GM19023 (cell line): ENCODE measurements at regions not wholly inside any gene's neighbourhood (a gene's known extent, or its start where the extent isn't known, plus 50 kb on each side); places are given as distances from the start of the nearest gene placed in this dataset.
"Not testable (repeated sequence)": the region's sequence is repeated elsewhere in the genome, so short reads cannot be mapped to it uniquely, and the experiment has no call there.

ENCODE experiments used
- ATAC-seq: cut with Tn5 transposase; IDR thresholded peaks from one replicate; pipeline ENCODE4 v1.9.1; 2021; ENCODE audit warnings: mild to moderate bottlenecking, moderate library complexity; ENCODE audit not compliant: unreplicated experiment

DNA sequence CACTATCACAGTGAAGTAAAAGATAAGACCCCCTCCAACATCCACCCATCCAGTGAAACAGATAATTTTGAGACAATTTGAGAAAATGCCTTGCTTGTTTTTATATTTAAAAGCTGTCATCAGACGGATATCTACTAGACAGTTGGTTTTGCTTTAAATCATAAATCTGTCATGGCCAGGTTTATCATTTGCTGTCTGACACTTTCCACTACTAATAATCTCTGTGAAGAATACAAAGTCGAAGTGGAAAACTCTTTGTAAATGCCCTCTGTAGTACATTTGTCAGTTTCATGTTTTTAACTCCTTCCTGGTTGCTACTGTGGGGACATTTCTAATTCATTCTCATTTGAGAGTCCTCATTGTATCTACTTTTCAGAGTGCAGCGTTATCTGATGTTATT, 1606.2 kb upstream of the PCDH7 start:
- no peak for ATAC-seq

GRCh38 chr4:29117231-29117722, 1602.9 kb upstream of the PCDH7 start:
- not testable (repeated sequence) for ATAC-seq

GRCh38 chr4:29121586-29121985, 1598.6 kb upstream of the PCDH7 start:
- no peak for ATAC-seq

- no peak for ATAC-seq
These were observed 1591.4 kb upstream of the PCDH7 start for GRCh38 chr4:29128810-29129209.

- ATAC-seq = no peak
These were observed 1588.9 kb upstream of the PCDH7 start for GRCh38 chr4:29131304-29131703.

- ATAC-seq = no peak
These were observed 1577.5 kb upstream of the PCDH7 start for GRCh38 chr4:29142708-29143107.

- no peak for ATAC-seq
These were observed 1568.6 kb upstream of the PCDH7 start for GRCh38 chr4:29151584-29151983.

DNA sequence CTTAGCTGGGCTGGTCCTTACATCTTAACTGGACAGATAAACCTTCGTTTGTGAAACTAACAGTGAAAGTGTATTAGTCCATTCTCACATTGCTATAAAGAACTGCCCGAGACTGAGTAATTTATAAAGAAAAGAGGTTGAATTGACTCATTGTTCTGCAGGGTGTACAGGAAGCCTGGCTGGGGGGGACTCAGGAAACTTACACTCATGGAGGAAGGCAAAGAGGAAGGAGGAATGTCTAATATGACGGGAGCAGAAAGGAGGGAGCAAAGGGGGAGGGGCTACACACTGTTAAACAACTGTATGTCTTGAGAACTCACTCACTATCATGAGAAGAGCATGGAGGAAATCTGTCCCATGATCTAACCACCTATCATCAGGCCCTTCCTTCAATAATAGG, 1566.5 kb upstream of the PCDH7 start:
- ATAC-seq = no peak

DNA sequence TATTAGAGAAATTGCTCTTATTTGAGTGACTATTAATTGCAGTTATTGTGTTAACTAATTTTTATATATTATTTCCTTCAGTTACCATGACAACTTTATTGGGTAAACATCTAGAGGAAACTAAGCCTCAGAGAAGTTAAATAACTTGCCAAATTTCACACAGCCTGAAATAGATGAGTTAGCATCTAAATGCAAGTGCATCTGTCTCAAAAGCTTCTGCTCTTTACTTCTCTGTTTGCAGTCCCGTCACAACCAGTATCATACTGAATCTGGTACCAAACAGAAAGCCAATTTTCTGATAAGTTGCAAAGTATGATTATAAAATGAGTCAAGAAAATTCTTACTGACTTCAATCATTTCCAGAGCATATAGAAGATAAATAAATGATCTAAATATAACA, 1544.9 kb upstream of the PCDH7 start:
- ATAC-seq = no peak

DNA sequence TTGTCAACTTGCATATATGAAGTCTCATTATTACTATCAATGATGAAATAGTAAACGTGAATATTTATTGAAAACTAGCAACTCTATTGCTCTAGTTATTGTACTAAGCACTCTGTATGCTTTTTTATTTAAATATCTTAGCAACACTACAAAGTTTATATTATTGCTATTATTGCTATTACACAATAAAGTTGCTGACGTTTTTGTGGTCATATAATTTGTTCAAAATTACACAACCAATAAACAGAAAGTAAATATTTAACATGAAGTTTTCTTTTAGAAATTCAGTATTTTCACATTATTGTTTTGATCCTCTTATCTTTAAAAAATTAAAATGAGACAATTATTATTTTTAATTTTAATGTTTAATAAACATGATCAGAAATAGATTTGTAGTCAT, 1521.1 kb upstream of the PCDH7 start:
- no peak for ATAC-seq

- ATAC-seq = no peak
These were observed 1520.7 kb upstream of the PCDH7 start for GRCh38 chr4:29199485-29199884.

DNA sequence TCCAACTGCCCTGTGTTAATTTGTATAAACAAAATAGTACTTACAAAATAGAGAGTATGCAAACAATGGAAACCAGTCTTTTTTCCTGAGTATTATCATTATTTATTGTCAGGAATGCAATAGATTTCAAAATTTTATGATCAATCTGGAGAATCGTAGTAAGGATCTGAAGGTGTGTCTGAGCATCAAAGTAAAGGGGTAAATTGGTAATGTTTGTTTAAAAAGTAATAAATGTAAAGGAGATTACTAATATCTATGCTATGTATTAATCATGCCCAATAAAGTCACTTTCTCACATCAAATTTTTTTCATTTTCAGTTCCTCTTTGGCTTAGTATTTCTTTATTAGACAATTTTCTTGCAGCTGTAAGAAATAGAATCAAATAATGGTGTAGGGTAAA, 1507.1 kb upstream of the PCDH7 start:
- no peak for ATAC-seq

DNA sequence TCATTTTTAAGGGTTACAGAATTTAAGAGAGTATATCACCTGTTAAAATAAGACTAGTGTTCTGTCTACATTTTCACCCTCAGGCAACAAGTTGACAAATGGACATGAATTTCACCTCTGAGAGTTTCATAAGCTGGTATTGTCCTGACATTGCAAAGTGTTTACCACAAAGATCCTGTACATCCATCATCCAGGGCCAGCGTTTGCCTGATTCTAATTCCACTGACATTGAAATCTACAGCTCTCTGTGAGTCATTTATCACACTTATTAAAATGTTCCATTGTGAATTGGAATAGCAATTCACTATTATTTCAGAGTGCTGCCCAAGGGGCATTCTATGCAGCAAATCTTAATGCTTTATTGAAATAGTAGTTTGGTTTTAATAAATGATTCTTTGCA, 1499.4 kb upstream of the PCDH7 start:
- ATAC-seq = no peak

GRCh38 chr4:29224911-29225310, 1495.3 kb upstream of the PCDH7 start:
- no peak for ATAC-seq

DNA sequence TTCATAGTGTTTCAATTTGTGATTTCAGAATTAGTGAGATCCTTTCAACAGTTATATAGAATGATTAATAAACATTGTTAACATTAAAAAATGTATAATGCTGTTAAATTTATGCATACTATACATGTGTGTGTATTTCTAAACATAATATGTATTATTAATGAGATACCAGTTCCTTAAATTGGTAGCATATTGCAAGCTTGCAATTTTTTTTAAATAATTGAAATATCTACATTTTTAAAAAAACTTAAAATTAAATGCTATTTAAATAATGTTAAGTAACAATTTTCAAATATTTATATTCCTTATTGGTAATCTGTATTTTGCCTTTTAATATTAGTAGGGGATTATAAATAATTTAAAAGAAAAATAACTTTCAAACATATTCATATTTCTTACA, 1479.5 kb upstream of the PCDH7 start:
- no peak for ATAC-seq

- no peak for ATAC-seq
These were observed 1477.1 kb upstream of the PCDH7 start for GRCh38 chr4:29243054-29243453.

GRCh38 chr4:29243851-29244250, 1476.3 kb upstream of the PCDH7 start:
- ATAC-seq = no peak

DNA sequence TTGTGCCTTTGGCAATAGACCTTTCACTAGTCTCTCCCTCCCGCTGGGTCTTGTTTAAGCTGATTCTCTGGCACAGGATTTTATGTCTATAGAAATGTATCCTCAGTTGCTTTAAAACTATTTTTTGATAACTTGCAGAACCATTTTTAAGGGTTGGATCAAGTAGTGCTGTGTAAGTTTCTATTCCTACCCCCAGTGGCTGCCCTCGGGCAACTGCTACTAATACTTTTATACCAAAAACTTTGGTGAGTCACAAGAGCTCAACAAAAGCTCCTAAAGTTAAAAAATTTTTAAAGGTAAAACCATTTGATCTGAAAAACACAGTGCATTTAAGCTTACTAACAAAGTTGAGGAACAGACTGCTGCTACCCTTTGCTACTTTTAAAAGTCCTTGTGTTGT, 1460.6 kb upstream of the PCDH7 start:
- ATAC-seq = no peak

- no peak for ATAC-seq
These were observed 1457.2 kb upstream of the PCDH7 start for GRCh38 chr4:29262986-29263385.

- no peak for ATAC-seq
These were observed 1444.0 kb upstream of the PCDH7 start for GRCh38 chr4:29276150-29276549.

DNA sequence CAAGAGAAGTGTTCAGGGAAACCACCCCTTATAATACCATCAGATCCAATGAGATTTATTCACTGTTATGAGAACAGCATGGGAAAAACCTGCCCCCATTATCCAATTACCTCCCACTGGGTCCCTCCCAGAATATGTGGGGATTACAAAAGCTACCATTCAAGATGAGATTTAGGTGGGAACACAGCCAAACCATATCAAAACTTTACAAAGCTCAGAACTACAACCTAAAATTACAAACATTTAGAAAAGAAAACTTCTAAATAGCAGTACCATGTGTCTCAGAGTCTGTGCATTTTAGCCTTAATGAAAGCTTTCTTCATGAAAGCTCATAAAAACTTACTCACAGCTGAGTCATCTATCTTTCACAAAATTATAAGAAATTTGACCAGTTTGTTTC, 1442.8 kb upstream of the PCDH7 start:
- ATAC-seq = no peak

DNA sequence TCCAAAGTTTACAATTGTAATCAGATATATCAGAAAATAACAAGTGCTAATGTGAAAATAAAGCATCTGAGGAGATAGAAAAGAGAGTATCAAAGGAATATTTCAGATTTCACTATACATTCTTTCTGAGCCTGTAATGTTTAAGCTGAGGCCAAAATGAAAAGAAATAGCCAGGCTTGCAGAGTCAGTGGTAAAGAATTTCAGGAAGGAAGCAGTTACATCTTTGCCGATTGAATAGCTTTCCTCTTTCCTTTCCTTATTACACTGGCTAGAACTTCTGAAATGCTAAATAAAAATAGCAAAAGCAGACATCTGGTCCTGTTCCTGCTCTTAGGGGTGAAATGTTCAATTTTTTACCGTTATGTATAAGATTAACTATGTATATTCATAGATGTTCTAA, 1441.6 kb upstream of the PCDH7 start:
- ATAC-seq = no peak

- ATAC-seq = no peak
These were observed 1431.1 kb upstream of the PCDH7 start for GRCh38 chr4:29289118-29289517.

DNA sequence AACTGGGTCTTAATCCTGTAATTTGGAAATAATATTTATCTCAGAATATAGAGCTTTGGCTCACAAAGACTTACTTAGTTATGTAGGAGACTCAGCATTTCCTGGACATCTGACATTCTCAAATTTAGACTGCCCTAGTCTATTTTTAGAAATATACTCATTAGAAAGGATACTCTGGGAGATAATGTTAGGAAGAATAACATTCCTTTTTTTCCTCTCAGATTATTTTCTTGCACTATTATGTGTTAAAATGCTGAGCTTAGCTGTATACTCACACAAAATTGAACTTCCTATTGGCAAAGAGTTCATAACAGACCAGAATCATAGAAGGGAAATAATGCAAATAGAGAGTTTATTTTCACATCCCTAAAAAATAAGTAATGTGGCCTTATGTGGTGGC, 1424.9 kb upstream of the PCDH7 start:
- ATAC-seq = no peak
